Right ventricle myocardium superior (tissue), 1 donor: ENCODE measurements at regions not wholly inside any gene's neighbourhood (a gene's known extent, or its start where the extent isn't known, plus 50 kb on each side); places are given as distances from the start of the nearest gene placed in this dataset.

Experiments used
- ATAC-seq: fragments of 200-7000 bp; cut with Tn5 transposase; one replicate; pipeline ENCODE4 v1.9.1; 2020; ENCODE audit warnings: mild to moderate bottlenecking; ENCODE audit not compliant: poor library complexity
- DNase-seq: peaks from one replicate; pipeline ENCODE4 v3.0.0-alpha.2; 2020
- intact Hi-C: fragments of 100-400 bp; cut with DNase I; formaldehyde crosslinking; loops from one replicate; pipeline ENCODE4 v1.11.2; 2022
- donor health status: DM: no; HTN: yes; CAD: no; lungs with severe emphysema.

- ATAC-seq (no peak), DNase-seq (no peak)
- intact Hi-C loops, result no loop called here
These were observed 68.2 kb upstream of the OLFM1 start for GRCh38 chr9:135019224-135019623.

GRCh38 chr9:135020481-135021392 lies 66.7 kb upstream of the OLFM1 start:
- ATAC-seq, result no peak

GRCh38 chr9:135021393-135021789 lies 66.1 kb upstream of the OLFM1 start:
- DNase-seq, result no peak

More at GRCh38 chr9:135020481-135021392, 66.7 kb upstream of the OLFM1 start:
- intact Hi-C loops, result no loop called here
- DNase-seq, result no peak

GRCh38 chr9:135022191-135022870 lies 65.1 kb upstream of the OLFM1 start:
- ATAC-seq (no peak), DNase-seq (no peak)
- intact Hi-C loops, result no loop called here

More at GRCh38 chr9:135021393-135021789, 66.1 kb upstream of the OLFM1 start:
- intact Hi-C loops, result no loop called here
- no peak for ATAC-seq

- DNase-seq (no peak), ATAC-seq (no peak)
These were observed 64.2 kb upstream of the OLFM1 start for GRCh38 chr9:135023088-135023785.

GRCh38 chr9:135023786-135024405 lies 63.6 kb upstream of the OLFM1 start:
- no peak for DNase-seq
- ATAC-seq, result no peak
- intact Hi-C loops, result no loop called here

More at GRCh38 chr9:135023088-135023785, 64.2 kb upstream of the OLFM1 start:
- intact Hi-C loops, result no loop called here

GRCh38 chr9:135029463-135029862 lies 58.0 kb upstream of the OLFM1 start:
- intact Hi-C loops, result no loop called here
- ATAC-seq (no peak), DNase-seq (no peak)

GRCh38 chr9:135029871-135030565 lies 57.5 kb upstream of the OLFM1 start:
- ATAC-seq, result no peak
- DNase-seq, result no peak
- intact Hi-C loops, result no loop called here

GRCh38 chr9:135030566-135031226 lies 56.8 kb upstream of the OLFM1 start:
- ATAC-seq, result no peak
- no peak for DNase-seq
- intact Hi-C loops, result no loop called here

- DNase-seq, result no peak
- intact Hi-C loops, result no loop called here
- no peak for ATAC-seq
These were observed 55.2 kb upstream of the OLFM1 start for GRCh38 chr9:135032041-135032835.

GRCh38 chr9:135032868-135033460 lies 54.5 kb upstream of the OLFM1 start:
- DNase-seq (no peak), ATAC-seq (no peak)
- intact Hi-C loops, result no loop called here

GRCh38 chr9:135033487-135033886 lies 54.0 kb upstream of the OLFM1 start:
- intact Hi-C loops, result no loop called here
- no peak for ATAC-seq
- no peak for DNase-seq

GRCh38 chr9:135034106-135034505 lies 53.4 kb upstream of the OLFM1 start:
- ATAC-seq, result no peak
- intact Hi-C loops, result no loop called here
- no peak for DNase-seq

- intact Hi-C loops, result no loop called here
- no peak for DNase-seq
- no peak for ATAC-seq
These were observed 51.4 kb upstream of the OLFM1 start for GRCh38 chr9:135035781-135036760.

GRCh38 chr9:135036861-135037465 lies 50.5 kb upstream of the OLFM1 start:
- ATAC-seq (no peak), DNase-seq (no peak)
- intact Hi-C loops, result no loop called here
